A673 (cell line): ENCODE measurements at regions not wholly inside any gene's neighbourhood (a gene's known extent, or its start where the extent isn't known, plus 50 kb on each side); places are given as distances from the start of the nearest gene placed in this dataset.

ENCODE experiments used
- CTCF ChIP-seq: fragments of 300-800, 200-600 bp; sonication (generic); conservative IDR thresholded peaks from 2 replicates; pipeline ENCODE4 v1.5.1; 2017; ENCODE audit warnings: low read depth, mild to moderate bottlenecking, antibody characterized with exemption, low read length, moderate library complexity, mixed read lengths
- EZH2 ChIP-seq: fragments of 200-600 bp; sonication (generic); IDR thresholded peaks from 2 replicates; pipeline ENCODE4 v1.6.1; 2017; ENCODE audit warnings: borderline replicate concordance, low read depth, mild to moderate bottlenecking, mixed read lengths, antibody characterized with exemption, low read length; ENCODE audit not compliant: poor library complexity, severe bottlenecking

DNA sequence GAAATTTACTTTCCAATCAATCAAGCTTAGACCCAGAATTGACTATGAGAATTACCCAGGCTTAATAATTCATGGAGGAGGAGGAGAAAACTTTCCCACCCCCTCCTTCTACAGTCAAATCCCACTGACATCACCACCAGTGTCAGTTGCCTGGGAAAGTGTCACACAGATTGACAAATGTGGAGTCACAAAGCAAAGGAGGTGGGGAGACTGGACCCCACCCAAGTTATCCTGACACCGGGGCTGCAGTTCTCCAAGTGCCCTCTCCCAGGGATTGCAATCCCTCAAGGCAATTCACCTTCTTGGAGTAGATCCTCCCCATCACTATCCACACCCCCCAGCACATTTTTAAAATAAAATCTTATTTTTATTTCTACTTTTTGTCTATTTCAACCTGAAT is 100.2 kb upstream of the CDH11 start:
- TF ChIP-seq CTCF = no peak
- TF ChIP-seq EZH2 = no peak
